GM10266 (cell line): ENCODE measurements at regions not wholly inside any gene's neighbourhood (a gene's known extent, or its start where the extent isn't known, plus 50 kb on each side); places are given as distances from the start of the nearest gene placed in this dataset.

ENCODE experiments used
- DNase-seq: peaks from one replicate; pipeline ENCODE4 v3.0.0; 2012; ENCODE audit errors: extremely low spot score
- TF ChIP-seq, protein P1 (sequence below): IDR thresholded peaks from 2 replicates; pipeline ENCODE4 v1.5.1; 2012; ENCODE audit warnings: mild to moderate bottlenecking, low read depth; ENCODE audit not compliant: control insufficient read depth, insufficient read depth; ENCODE audit errors: missing control alignments

DNA sequence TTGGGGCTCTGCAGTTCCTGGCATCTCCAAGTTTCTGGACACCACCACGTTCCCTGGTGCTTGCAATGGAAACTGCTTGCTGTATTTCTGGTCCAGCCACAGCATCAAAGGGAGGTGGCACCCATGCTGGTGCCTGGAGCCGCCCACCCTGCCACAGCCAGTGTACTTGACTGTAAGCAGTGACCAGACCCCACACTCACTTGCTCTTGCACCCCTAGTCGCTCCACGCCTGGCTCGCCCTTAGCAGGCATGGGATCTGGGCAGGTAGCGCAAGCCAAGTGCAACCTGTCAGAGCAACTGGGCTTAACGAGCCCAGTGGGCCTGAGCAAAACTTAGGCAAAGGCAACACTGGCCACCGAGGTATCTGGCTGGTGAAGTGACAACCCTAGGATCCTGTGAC lies 648.2 kb upstream of the PCDH9 start:
- TF ChIP-seq, protein P1, sequence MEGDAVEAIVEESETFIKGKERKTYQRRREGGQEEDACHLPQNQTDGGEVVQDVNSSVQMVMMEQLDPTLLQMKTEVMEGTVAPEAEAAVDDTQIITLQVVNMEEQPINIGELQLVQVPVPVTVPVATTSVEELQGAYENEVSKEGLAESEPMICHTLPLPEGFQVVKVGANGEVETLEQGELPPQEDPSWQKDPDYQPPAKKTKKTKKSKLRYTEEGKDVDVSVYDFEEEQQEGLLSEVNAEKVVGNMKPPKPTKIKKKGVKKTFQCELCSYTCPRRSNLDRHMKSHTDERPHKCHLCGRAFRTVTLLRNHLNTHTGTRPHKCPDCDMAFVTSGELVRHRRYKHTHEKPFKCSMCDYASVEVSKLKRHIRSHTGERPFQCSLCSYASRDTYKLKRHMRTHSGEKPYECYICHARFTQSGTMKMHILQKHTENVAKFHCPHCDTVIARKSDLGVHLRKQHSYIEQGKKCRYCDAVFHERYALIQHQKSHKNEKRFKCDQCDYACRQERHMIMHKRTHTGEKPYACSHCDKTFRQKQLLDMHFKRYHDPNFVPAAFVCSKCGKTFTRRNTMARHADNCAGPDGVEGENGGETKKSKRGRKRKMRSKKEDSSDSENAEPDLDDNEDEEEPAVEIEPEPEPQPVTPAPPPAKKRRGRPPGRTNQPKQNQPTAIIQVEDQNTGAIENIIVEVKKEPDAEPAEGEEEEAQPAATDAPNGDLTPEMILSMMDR = no peak

DNA sequence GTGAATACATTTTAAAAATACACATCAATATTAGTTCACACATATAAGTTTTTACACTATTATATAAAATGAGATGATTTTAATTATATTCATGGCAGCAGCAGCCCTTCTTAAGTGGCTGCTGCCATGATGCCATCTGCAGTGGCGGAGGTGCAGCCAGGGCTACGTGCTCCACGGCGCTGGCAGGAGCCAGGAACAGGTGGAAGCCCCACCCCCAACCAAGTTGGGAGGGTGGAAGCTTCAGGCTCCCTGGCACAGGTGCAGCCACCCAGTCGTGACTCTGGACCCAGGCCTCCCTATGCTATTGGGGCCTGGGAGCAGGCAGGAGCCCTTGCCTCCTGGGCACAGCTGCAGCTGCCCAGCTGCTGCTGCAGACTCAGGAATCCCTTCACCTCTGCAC lies 646.9 kb upstream of the PCDH9 start:
- no peak for DNase-seq
- TF ChIP-seq, protein P1 = no peak

More for the DNA sequence above, 648.2 kb upstream of the PCDH9 start:
- no peak for DNase-seq

DNA sequence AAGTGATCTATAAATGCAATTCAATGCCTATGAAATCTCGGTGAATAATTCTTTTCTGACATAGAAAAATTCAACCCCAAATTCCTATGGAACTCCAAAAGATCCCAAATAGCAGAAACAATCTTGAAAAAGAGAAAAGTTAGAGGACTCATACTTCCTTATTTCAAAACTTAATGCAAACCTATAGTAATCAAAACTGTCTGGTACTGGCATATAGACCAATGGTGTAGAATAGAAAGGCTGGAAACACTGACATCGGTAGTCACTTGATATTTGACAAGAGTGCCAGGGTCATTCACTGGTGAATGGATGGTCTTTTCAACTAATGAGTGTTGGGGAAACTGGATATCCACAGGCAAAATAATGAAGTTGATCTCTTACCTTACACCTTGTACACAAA lies 637.1 kb upstream of the PCDH9 start:
- DNase-seq = no peak
- TF ChIP-seq, protein P1 = no peak

DNA sequence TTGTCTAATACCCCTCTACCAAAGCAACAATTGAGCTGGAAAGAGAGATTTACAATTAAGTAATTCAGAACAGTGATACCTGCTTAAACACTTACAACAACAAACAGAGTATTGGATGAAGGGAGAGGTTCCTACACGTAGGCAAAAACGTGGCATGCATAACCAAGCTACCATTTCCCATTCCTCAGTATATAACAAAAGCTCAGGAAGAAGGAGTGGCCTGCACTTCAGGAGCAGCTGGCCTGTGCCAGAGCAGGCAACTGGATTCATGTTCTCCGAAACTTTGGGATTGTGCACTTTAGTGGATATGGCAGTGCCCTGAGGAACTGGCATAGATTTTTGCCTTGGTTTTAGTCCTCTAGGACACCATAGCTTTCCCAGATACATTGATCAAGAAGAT lies 630.2 kb upstream of the PCDH9 start:
- TF ChIP-seq, protein P1 = no peak
- no peak for DNase-seq

DNA sequence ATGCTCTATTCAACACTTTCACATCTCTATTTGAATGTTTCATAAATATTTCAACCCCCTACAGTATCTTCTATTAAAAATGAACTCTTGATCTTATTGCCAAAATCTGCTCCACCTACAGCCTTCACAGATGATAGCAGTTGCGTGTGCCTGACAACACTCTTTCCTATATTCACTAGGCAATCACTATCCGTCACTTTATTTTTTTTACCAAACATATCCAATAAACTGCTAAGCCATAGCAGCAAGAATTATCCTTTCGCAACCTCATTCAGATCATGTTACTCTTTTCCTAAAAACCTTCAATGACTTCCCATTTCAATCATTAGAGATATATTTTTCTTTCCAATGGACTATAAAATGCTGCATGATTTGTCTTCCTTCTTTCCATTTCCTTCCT lies 629.8 kb upstream of the PCDH9 start:
- no peak for DNase-seq
- TF ChIP-seq, protein P1 = no peak

DNA sequence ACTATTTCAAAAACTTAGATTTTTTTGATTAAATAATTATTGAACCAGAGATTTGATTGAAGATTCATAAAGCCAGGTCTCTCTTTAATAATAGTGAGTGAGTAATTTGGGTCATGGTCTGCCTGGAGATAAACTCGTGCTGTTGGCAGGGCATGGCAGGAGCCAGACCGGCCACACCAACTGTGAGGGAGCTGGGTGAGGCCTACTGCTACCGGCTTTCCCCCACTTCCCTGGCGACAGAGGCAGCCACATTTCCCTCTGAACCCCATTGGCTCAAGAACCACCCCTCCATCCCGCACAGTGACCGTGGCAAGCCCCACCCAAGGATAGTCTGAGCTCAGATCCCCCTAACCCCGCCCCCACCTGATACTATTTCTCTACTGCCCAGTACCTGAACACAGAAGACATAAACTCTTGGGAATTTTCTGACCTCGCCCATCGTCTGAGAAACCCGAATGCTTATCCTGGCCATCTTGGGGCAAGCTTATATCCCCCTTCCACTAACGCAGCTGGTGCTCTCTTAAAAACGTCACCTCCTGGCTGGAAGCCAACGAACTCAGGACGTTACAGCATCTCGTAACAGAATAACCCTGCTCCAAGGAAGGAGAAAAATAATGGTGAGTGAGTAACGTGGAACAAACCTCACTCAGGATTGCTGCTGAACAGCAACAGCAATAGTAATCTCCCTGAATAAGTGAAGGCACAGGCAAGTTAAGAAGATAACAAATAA lies 627.6 kb upstream of the PCDH9 start:
- DNase-seq = no peak
- TF ChIP-seq, protein P1 = no peak

DNA sequence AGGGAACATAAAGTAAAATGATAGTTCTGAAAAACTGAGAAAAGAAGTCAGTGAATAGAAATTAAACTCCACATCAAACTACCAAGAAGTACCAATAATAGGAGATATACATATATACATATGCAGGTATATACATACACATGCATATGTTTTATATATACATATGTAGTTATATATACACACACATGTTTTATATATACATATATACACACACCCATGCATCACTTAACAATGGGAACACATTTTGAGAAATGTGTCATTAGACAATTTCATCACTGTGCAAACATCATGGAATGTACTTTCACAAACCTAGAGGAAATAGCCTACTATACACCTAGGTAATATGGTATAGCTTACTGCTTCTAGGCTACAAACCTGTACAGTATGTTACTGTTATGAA lies 626.8 kb upstream of the PCDH9 start:
- TF ChIP-seq, protein P1 = no peak
- no peak for DNase-seq
